Activated B cell treated with CpG ODN at 0.5 μM for 24 hours (primary cell): ENCODE measurements at regions not wholly inside any gene's neighbourhood (a gene's known extent, or its start where the extent isn't known, plus 50 kb on each side); places are given as distances from the start of the nearest gene placed in this dataset.

ENCODE experiments used
- ATAC-seq: fragments of 200-7000 bp; cut with Tn5 transposase; one replicate; pipeline ENCODE4 v1.10.0; 2021; ENCODE audit warnings: low read depth, mild to moderate bottlenecking, moderate library complexity
- CTCF ChIA-PET: fragments of 350-600 bp; sonication (Branson Sonifier 250); formaldehyde crosslinking; loops from one replicate; lab custom pipeline; 2021; ENCODE audit warnings: antibody characterized with exemption; lab: Charles Lee
- POLR2A ChIA-PET: fragments of 350-600 bp; sonication (Branson Sonifier 250); formaldehyde crosslinking; loops from one replicate; lab custom pipeline; 2021; ENCODE audit warnings: antibody characterized with exemption; lab: Charles Lee
- DNase-seq: peaks from one replicate; pipeline ENCODE4 v3.0.0; 2022
- H3K27ac Mint-ChIP-seq: one replicate; pipeline ENCODE4 v1.8.0; 2020; ENCODE audit warnings: mixed read lengths
- H3K27me3 Mint-ChIP-seq: one replicate; pipeline ENCODE4 v1.8.0; 2021; ENCODE audit warnings: mixed read lengths
- H3K36me3 Mint-ChIP-seq: one replicate; pipeline ENCODE4 v1.8.0; 2021; ENCODE audit warnings: low read depth, mixed read lengths
- H3K4me1 Mint-ChIP-seq: one replicate; pipeline ENCODE4 v1.8.0; 2021; ENCODE audit warnings: mixed read lengths
- H3K4me3 Mint-ChIP-seq: one replicate; pipeline ENCODE4 v1.8.0; 2020; ENCODE audit warnings: mild to moderate bottlenecking, mixed read lengths
- H3K9me3 Mint-ChIP-seq: one replicate; pipeline ENCODE4 v1.8.0; 2020; ENCODE audit warnings: mixed read lengths
- CTCF ChIP-seq: fragments of 200-600 bp; IDR thresholded peaks from one replicate; pipeline ENCODE4 v1.8.0; 2022; ENCODE audit warnings: antibody characterized with exemption, mild to moderate bottlenecking
- intact Hi-C: fragments of 100-400 bp; cut with micrococcal nuclease; formaldehyde crosslinking; loops from one replicate; pipeline ENCODE4 v1.15.1; 2024

- POLR2A ChIA-PET, result no interaction called here
- peaks cover 2% of the 10 kb centered on the region for H3K9me3 Mint-ChIP-seq
Observed at GRCh38 chr7:49112647-49113046, 188.3 kb downstream of the CDC14C start.

DNA sequence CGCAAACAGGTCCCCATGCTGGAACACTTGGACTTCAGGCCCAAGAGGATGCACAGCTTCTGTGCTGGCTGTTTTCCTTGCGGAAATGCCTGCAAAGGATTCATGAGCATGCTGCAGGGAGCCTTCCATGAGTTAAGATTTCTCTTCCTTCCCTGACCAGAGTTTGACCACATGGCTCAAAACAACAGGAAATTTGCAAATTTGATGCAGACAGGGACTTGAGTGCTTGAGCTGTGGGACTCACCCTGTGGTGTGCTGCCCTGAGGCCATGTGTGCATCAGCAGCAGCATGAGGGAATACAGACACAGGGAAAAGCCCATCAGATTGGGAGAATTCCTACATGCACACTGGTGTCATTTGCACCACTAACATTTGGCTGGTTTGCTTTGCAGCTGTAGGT is 195.4 kb downstream of the CDC14C start:
- no peak for ATAC-seq
- CTCF ChIA-PET, result no interaction called here

More at GRCh38 chr7:49112647-49113046, 188.3 kb downstream of the CDC14C start:
- CTCF ChIA-PET, result no interaction called here
- H3K4me3 Mint-ChIP-seq, result no peak overlapping the region
- intact Hi-C loops, result no loop called here
- H3K27ac Mint-ChIP-seq, result no peak overlapping the region
- H3K36me3 Mint-ChIP-seq, result no peaks in the 10 kb centered on the region
- ATAC-seq, result no peak
- no peak for DNase-seq
- H3K4me1 Mint-ChIP-seq, result no peaks in the 10 kb centered on the region
- no peak for TF ChIP-seq CTCF
- no peaks in the 10 kb centered on the region for H3K27me3 Mint-ChIP-seq

GRCh38 chr7:49125246-49125645 is 200.9 kb downstream of the CDC14C start:
- intact Hi-C loops, result no loop called here
- POLR2A ChIA-PET, result no interaction called here

More for the DNA sequence above, 195.4 kb downstream of the CDC14C start:
- Mint-ChIP-seq H3K4me3 (no peak overlapping the region), H3K27me3 (no peaks in the 10 kb centered on the region), H3K4me1 (no peaks in the 10 kb centered on the region), H3K36me3 (no peaks in the 10 kb centered on the region), H3K9me3 (peaks cover under 1% of the 10 kb centered on the region), H3K27ac (no peak overlapping the region)
- POLR2A ChIA-PET, result no interaction called here
- no peak for DNase-seq
- TF ChIP-seq CTCF, result no peak
- intact Hi-C loops, result no loop called here

DNA sequence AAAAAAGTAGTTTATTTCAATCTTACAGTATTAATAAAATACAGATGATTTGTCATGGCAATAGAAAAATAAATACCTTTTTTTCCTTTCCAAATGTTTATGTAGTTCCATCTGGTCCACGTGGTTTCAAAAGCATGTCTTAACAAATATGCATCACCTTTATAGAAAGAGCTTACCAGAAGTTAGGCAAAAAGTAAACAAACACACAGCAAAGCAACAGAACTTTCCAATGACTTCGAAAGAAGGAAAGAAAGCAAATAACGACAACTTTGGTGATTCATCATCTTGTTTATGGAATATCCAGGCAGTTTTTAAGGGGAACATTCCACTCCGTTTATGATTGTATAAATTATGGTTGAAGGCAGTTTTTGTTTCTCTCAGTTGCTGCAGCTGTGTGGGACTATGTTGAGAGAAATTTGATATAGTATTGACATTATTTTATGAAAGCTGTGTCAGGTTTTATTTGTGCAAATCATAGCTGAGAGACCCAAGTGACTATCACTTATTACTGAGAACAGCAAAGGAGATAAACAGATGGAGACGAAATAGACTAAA is 203.1 kb downstream of the CDC14C start:
- DNase-seq (no peak), ATAC-seq (no peak)
- no peaks in the 10 kb centered on the region for H3K4me1 Mint-ChIP-seq
- H3K27ac Mint-ChIP-seq, result no peak overlapping the region
- TF ChIP-seq CTCF, result no peak
- POLR2A ChIA-PET, result no interaction called here
- H3K36me3 Mint-ChIP-seq, result no peaks in the 10 kb centered on the region
- intact Hi-C loops, result no loop called here
- CTCF ChIA-PET, result no interaction called here
- no peak overlapping the region for H3K4me3 Mint-ChIP-seq
- no peaks in the 10 kb centered on the region for H3K27me3 Mint-ChIP-seq
- H3K9me3 Mint-ChIP-seq, result peaks cover 2% of the 10 kb centered on the region

More at GRCh38 chr7:49125246-49125645, 200.9 kb downstream of the CDC14C start:
- Mint-ChIP-seq H3K27me3 (no peaks in the 10 kb centered on the region), H3K9me3 (peaks cover 2% of the 10 kb centered on the region), H3K4me3 (no peak overlapping the region), H3K36me3 (no peaks in the 10 kb centered on the region), H3K4me1 (no peaks in the 10 kb centered on the region), H3K27ac (no peak overlapping the region)
- ATAC-seq (no peak), DNase-seq (no peak)
- TF ChIP-seq CTCF, result no peak
- CTCF ChIA-PET, result no interaction called here

DNA sequence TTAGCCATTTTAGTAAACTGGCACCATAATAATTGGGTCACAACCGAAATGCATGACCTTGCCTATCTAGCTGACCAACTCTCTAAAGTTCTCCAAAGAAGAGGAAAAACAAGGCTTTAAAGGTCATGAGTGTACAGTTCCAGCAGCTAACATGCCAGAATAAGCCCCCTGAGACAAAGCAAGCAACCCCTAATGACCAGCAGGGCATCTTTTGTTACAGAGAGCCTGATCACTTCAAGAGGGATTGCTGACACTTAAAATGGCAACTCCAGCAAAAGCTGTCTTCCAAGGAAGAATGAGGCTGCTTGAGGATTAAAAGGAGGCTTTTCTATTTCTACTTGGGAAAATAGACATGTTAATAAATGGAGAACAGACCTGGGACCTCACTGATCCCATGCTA is 213.6 kb downstream of the CDC14C start:
- no peaks in the 10 kb centered on the region for H3K36me3 Mint-ChIP-seq
- H3K27ac Mint-ChIP-seq, result no peak overlapping the region
- ChIA-PET CTCF (no interaction called here), POLR2A (no interaction called here)
- TF ChIP-seq CTCF, result no peak
- no peak overlapping the region for H3K4me3 Mint-ChIP-seq
- no peak for DNase-seq
- no peaks in the 10 kb centered on the region for H3K4me1 Mint-ChIP-seq
- ATAC-seq, result no peak
- no peaks in the 10 kb centered on the region for H3K27me3 Mint-ChIP-seq
- H3K9me3 Mint-ChIP-seq, result peaks cover 4% of the 10 kb centered on the region
- intact Hi-C loops, result no loop called here
